Thoracic aorta (tissue), 2 donors: ENCODE measurements at regions not wholly inside any gene's neighbourhood (a gene's known extent, or its start where the extent isn't known, plus 50 kb on each side); places are given as distances from the start of the nearest gene placed in this dataset.

Source experiments
- ATAC-seq: fragments of 150-250 bp; one replicate; pipeline ENCODE4 v1.8.0; 2017; ENCODE audit warnings: low read depth; ENCODE audit not compliant: insufficient number of reproducible peaks, low FRiP score
- DNase-seq: peaks from one replicate; pipeline ENCODE4 v3.0.0-alpha.2; 2020; ENCODE audit warnings: low spot score
- H3K27ac ChIP-seq, 2 donors: fragments of 200-600 bp; sonication (generic); 1 replicate in 1 of 2; 2 replicates in 1 of 2; pipeline ENCODE4 v1.5.1; 2016; ENCODE audit warnings: mild to moderate bottlenecking in 2 of 2, moderate library complexity in 2 of 2
- H3K27me3 ChIP-seq: fragments of 200-600 bp; sonication (generic); replicated peaks from 2 replicates; pipeline ENCODE4 v1.6.0; 2016; ENCODE audit warnings: mild to moderate bottlenecking; ENCODE audit not compliant: insufficient read depth
- H3K36me3 ChIP-seq: fragments of 200-600 bp; sonication (generic); one replicate; pipeline ENCODE4 v1.5.1; 2016
- H3K4me1 ChIP-seq, 2 donors: fragments of 200-600 bp; sonication (generic); 1 replicate in 1 of 2; 2 replicates in 1 of 2; pipeline versions ENCODE4 v1.5.1 to v1.6.0; 2016; ENCODE audit warnings: low read depth in 2 of 2, mild to moderate bottlenecking in 1 of 2; ENCODE audit not compliant: control insufficient read depth in 1 of 2
- H3K4me3 ChIP-seq: fragments of 200-600 bp; sonication (generic); 2 replicates; pipeline ENCODE4 v1.5.1; 2016; ENCODE audit warnings: mild to moderate bottlenecking
- H3K9me3 ChIP-seq: fragments of 200-600 bp; sonication (generic); 2 replicates; pipeline ENCODE4 v1.5.1; 2016
- CTCF ChIP-seq: fragments of 200-600 bp; sonication (generic); IDR thresholded peaks from one replicate; pipeline ENCODE4 v1.5.1; 2019; ENCODE audit warnings: antibody characterized with exemption

- Histone ChIP-seq H3K9me3 (no peaks in the 10 kb centered on the region), H3K36me3 (no peaks in the 10 kb centered on the region), H3K4me3 (no peak overlapping the region), H3K27me3 (no peaks in the 10 kb centered on the region), H3K4me1 (peaks cover 12 to 27% of the 10 kb centered on the region in 2 donors), H3K27ac (no peak overlapping the region)
- DNase-seq (no peak), ATAC-seq (no peak)
- TF ChIP-seq CTCF: no peak
Measured at GRCh38 chr12:24527102-24527501, 421.8 kb downstream of the BCAT1 start.

DNA sequence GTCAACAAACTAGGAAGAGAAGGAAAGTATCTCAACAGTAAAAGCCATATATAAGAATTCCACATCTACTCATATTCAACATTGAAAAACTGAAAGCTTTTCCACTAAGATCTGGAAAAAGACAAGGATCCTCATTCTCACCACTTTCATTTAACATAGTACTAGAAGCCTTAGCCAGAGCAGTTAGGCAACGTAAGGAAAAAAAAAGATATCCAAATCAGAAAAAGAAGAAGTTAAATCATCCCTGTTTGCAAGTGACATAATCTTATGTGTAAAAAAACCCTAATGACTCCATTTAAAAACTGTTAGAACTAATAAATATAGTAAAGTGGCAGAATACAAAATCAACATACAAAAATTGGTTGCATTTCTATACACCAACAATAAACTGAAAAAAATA is 426.2 kb downstream of the BCAT1 start:
- Histone ChIP-seq H3K4me3 (no peak overlapping the region), H3K36me3 (no peaks in the 10 kb centered on the region), H3K27ac (no peak overlapping the region), H3K9me3 (peaks cover 8% of the 10 kb centered on the region), H3K4me1 (peaks cover 4 to 11% of the 10 kb centered on the region in 2 donors), H3K27me3 (no peaks in the 10 kb centered on the region)
- no peak for DNase-seq
- no peak for TF ChIP-seq CTCF
- ATAC-seq: no peak

GRCh38 chr12:24519759-24520158 is 429.1 kb downstream of the BCAT1 start:
- ATAC-seq (no peak), DNase-seq (no peak)
- H3K36me3 ChIP-seq: no peaks in the 10 kb centered on the region
- no peaks in the 10 kb centered on the region for H3K4me1 ChIP-seq
- TF ChIP-seq CTCF: no peak
- H3K27me3 ChIP-seq: no peaks in the 10 kb centered on the region
- H3K4me3 ChIP-seq: no peak overlapping the region
- peaks cover 8% of the 10 kb centered on the region for H3K9me3 ChIP-seq
- no peak overlapping the region for H3K27ac ChIP-seq

- Histone ChIP-seq H3K4me1 (no peaks in the 10 kb centered on the region), H3K27me3 (no peaks in the 10 kb centered on the region), H3K9me3 (peaks cover 8% of the 10 kb centered on the region), H3K36me3 (no peaks in the 10 kb centered on the region), H3K27ac (no peak overlapping the region), H3K4me3 (no peak overlapping the region)
- DNase-seq (no peak), ATAC-seq (no peak)
- TF ChIP-seq CTCF: no peak
Measured at GRCh38 chr12:24517000-24517399, 431.9 kb downstream of the BCAT1 start.

DNA sequence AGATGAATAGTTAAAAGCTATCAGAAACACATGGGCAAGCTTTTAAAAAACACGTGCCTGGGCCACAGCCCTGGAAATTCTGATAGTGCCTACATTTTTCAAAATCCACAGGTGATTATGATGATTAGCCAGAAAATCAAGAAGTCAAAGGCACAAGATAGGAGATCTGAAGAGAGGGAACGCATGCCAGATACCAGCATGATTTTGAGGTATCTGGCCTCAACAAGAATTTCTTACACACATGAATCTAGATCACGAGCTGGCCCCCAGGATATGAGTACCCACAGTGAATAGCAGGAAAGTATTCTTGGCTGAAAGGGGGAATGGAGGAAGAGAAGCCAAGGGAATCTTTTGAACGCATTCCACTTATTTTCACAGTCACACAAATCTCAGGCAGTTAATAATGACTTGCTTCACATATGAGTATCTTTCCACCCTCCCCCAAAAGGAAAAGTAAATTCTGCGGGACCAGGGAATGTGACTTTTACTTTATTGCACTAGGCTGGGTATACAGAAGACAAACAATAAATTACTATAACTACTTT is 438.2 kb downstream of the BCAT1 start:
- no peak for ATAC-seq
- H3K4me3 ChIP-seq: no peak overlapping the region
- H3K9me3 ChIP-seq: no peaks in the 10 kb centered on the region
- no peak for TF ChIP-seq CTCF
- no peaks in the 10 kb centered on the region for H3K4me1 ChIP-seq
- no peak overlapping the region for H3K27ac ChIP-seq
- DNase-seq: no peak
- no peaks in the 10 kb centered on the region for H3K36me3 ChIP-seq
- no peaks in the 10 kb centered on the region for H3K27me3 ChIP-seq
